B cell (primary cell): ENCODE measurements at regions not wholly inside any gene's neighbourhood (a gene's known extent, or its start where the extent isn't known, plus 50 kb on each side); places are given as distances from the start of the nearest gene placed in this dataset.

Experiments used
- ATAC-seq: fragments of 200-7000 bp; cut with Tn5 transposase; one replicate; pipeline ENCODE4 v1.10.0; 2021; ENCODE audit warnings: low read depth, mild to moderate bottlenecking, moderate number of reproducible peaks, moderate library complexity
- CTCF ChIA-PET: fragments of 350-600 bp; sonication (Branson Sonifier 250); formaldehyde crosslinking; loops from one replicate; lab custom pipeline; 2021; ENCODE audit warnings: antibody characterized with exemption, inconsistent platforms; lab: Charles Lee
- POLR2A ChIA-PET: fragments of 350-600 bp; sonication (Branson Sonifier 250); formaldehyde crosslinking; loops from one replicate; lab custom pipeline; 2021; ENCODE audit warnings: antibody characterized with exemption; lab: Charles Lee
- DNase-seq: peaks from one replicate; pipeline ENCODE4 v3.0.0; 2013
- H2AFZ ChIP-seq: 2 replicates; pipeline ENCODE4 v1.6.1; 2012; ENCODE audit warnings: mild to moderate bottlenecking, low read depth, low read length; ENCODE audit not compliant: insufficient read depth, poor library complexity, severe bottlenecking
- H3K27ac ChIP-seq, 2 donors: 1 replicate in 1 of 2; 2 replicates in 1 of 2; pipeline ENCODE4 v1.5.1; 2012 to 2013; ENCODE audit warnings: low read length in 2 of 2, mild to moderate bottlenecking in 2 of 2, moderate library complexity in 1 of 2
- H3K27me3 ChIP-seq, 4 experiments: fragments of 200-600 bp in 1 of 4; sonication (generic) in 1 of 4; replicated peaks in 1 of 4; 1 replicate in 2 of 4; 2 replicates in 2 of 4; pipeline versions ENCODE4 v1.6.1 to v1.7.0; 2013 to 2016; ENCODE audit warnings: low read length in 3 of 4, mild to moderate bottlenecking in 2 of 4, mixed read lengths in 1 of 4, moderate library complexity in 1 of 4; ENCODE audit not compliant: insufficient read depth in 4 of 4, control insufficient read depth in 3 of 4; ENCODE audit errors: control extremely low read depth in 1 of 4
- H3K36me3 ChIP-seq, 2 experiments: replicated peaks in 1 of 2; 1 replicate in 1 of 2; 2 replicates in 1 of 2; pipeline versions ENCODE4 v1.6.1 to v1.7.1; 2013; ENCODE audit warnings: low read length in 1 of 2; ENCODE audit not compliant: insufficient read depth in 2 of 2, control insufficient read depth in 1 of 2; ENCODE audit errors: control extremely low read depth in 1 of 2, extremely low read depth in 1 of 2
- H3K4me1 ChIP-seq, 2 donors: fragments of 200-600 bp in 1 of 2; sonication (generic) in 1 of 2; 1 replicate in 1 of 2; 2 replicates in 1 of 2; pipeline versions ENCODE4 v1.5.1 to v1.6.1; 2013 to 2017; ENCODE audit warnings: low read length in 2 of 2; ENCODE audit not compliant: control insufficient read depth in 2 of 2, insufficient read depth in 2 of 2
- H3K4me2 ChIP-seq: replicated peaks from 2 replicates; pipeline ENCODE3; 2012; ENCODE audit warnings: mild to moderate bottlenecking, low read depth, low read length; ENCODE audit not compliant: poor library complexity, severe bottlenecking
- H3K4me3 ChIP-seq, 5 experiments: fragments of 200-600 bp in 1 of 5; sonication (generic) in 1 of 5; 1 replicate in 3 of 5; 2 replicates in 2 of 5; pipeline versions ENCODE4 v1.5.1 to v1.7.0; 2011 to 2016; ENCODE audit warnings: low read length in 4 of 5, mild to moderate bottlenecking in 4 of 5, low read depth in 2 of 5, control low read depth in 1 of 5, moderate library complexity in 1 of 5; ENCODE audit not compliant: insufficient read depth in 1 of 5; ENCODE audit errors: control extremely low read depth in 1 of 5, extremely low read depth in 1 of 5
- H3K79me2 ChIP-seq: fragments of 200-600 bp; sonication (generic); one replicate; pipeline ENCODE4 v1.6.0; 2016; ENCODE audit warnings: low read length; ENCODE audit not compliant: control insufficient read depth, insufficient read depth
- H3K9ac ChIP-seq: fragments of 200-600 bp; sonication (generic); 2 replicates; pipeline ENCODE4 v1.6.1; 2017; ENCODE audit warnings: mild to moderate bottlenecking, low read length, moderate library complexity
- H3K9me3 ChIP-seq, 3 donors: one replicate each; pipeline versions ENCODE4 v1.6.1 to v1.7.1; 2013; ENCODE audit warnings: low read length in 2 of 3; ENCODE audit not compliant: control insufficient read depth in 2 of 3, insufficient read depth in 1 of 3; ENCODE audit errors: control extremely low read depth in 1 of 3
- H4K20me1 ChIP-seq: 2 replicates; pipeline ENCODE4 v1.6.0; 2012; ENCODE audit warnings: mild to moderate bottlenecking, low read length; ENCODE audit not compliant: insufficient read depth, control insufficient read depth, poor library complexity, severe bottlenecking
- H3K27ac Mint-ChIP-seq: one replicate; pipeline ENCODE4 v1.8.0; 2021; ENCODE audit warnings: mixed read lengths
- H3K27me3 Mint-ChIP-seq: one replicate; pipeline ENCODE4 v1.8.0; 2021; ENCODE audit warnings: mixed read lengths
- H3K4me1 Mint-ChIP-seq: one replicate; pipeline ENCODE4 v1.8.0; 2021; ENCODE audit warnings: mixed read lengths
- H3K4me3 Mint-ChIP-seq: one replicate; pipeline ENCODE4 v1.8.0; 2021; ENCODE audit warnings: mixed read lengths
- H3K9me3 Mint-ChIP-seq: one replicate; pipeline ENCODE4 v1.8.0; 2022; ENCODE audit warnings: mixed read lengths; ENCODE audit not compliant: insufficient read depth
- EZH2 ChIP-seq: IDR thresholded peaks from 2 replicates; pipeline ENCODE4 v1.6.1; 2012; ENCODE audit warnings: borderline replicate concordance, low read depth, mild to moderate bottlenecking, moderate library complexity, low read length; ENCODE audit not compliant: insufficient read depth, poor library complexity, severe bottlenecking
- WGBS: methylation state at CpG from one replicate; pipeline ENCODE4 v1.1.5; 2013; ENCODE audit warnings: missing lambda C conversion rate; ENCODE audit not compliant: insufficient coverage; 5-methylcytosine and 5-hydroxymethylcytosine counted together
- intact Hi-C: fragments of 100-400 bp; cut with micrococcal nuclease; formaldehyde crosslinking; loops from one replicate; pipeline ENCODE4 v1.10.0; 2022
- TF ChIP-seq, protein P1 (sequence below): fragments of 200-600 bp; IDR thresholded peaks from one replicate; pipeline ENCODE4 v1.8.0; 2022; ENCODE audit warnings: antibody characterized with exemption, mild to moderate bottlenecking

DNA sequence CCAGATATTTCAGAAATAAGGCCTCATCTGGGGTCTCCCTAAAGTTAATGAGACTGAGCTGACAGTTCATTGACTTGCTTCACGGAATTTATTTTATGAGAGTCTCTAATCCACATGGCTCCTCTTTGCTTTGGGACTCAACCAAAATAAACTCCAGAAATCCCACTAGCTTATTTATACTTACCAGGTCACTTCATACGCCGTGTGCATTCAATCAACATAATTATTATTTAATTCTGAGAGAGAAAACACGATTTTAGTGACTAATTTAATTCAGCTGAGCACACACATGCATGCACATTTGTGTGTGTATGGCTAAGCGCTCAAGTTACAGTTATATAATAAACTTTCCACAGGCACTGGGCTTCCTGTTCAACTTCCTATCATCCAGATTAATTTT, 333.4 kb upstream of the CCDC196 start:
- POLR2A ChIA-PET, result no interaction called here
- WGBS, result no CpG with 5 or more reads among the region's 5 CpGs

DNA sequence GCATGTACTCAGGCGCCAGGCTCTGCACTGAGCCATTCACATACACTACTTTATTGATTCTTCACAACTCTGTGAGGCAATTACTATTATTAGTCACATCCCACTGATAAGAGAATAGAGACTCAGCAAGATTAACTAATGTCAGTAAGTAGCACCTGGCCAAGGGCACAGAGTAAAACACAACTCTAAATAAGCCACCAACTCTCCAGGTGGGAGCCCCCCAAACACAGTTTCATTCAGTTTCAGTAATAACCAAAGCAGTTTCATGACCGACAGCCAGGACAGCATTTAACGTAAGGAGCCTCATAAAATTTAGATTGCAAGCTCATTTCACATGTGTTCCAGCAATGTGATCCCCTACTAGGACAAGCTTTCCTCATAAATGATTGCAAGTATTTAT, 323.1 kb upstream of the CCDC196 start:
- H3K27ac Mint-ChIP-seq, result no peak overlapping the region
- no peaks in the 10 kb centered on the region for H3K9me3 Mint-ChIP-seq
- no peak for TF ChIP-seq EZH2
- H3K4me3 ChIP-seq, result no peak overlapping the region
- no peaks in the 10 kb centered on the region for H4K20me1 ChIP-seq
- no peaks in the 10 kb centered on the region for H3K36me3 ChIP-seq
- no peak overlapping the region for H2AFZ ChIP-seq
- CTCF ChIA-PET, result no interaction called here
- H3K4me3 Mint-ChIP-seq, result no peak overlapping the region
- H3K27ac ChIP-seq, result no peak overlapping the region
- H3K4me2 ChIP-seq, result no peak overlapping the region
- no peaks in the 10 kb centered on the region for H3K4me1 ChIP-seq
- no peaks in the 10 kb centered on the region for H3K79me2 ChIP-seq
- H3K27me3 ChIP-seq, result peaks cover 0 to 11% (median 4%) of the 10 kb centered on the region in 4 experiments
- 100% methylated on average over 3 of the region's 3 CpGs for WGBS
- ATAC-seq, result no peak
- H3K27me3 Mint-ChIP-seq, result peaks cover 39% of the 10 kb centered on the region
- H3K9me3 ChIP-seq, result no peaks in the 10 kb centered on the region
- POLR2A ChIA-PET, result no interaction called here
- DNase-seq, result no peak
- H3K4me1 Mint-ChIP-seq, result no peaks in the 10 kb centered on the region
- no peak overlapping the region for H3K9ac ChIP-seq
- intact Hi-C loops, result no loop called here

More for the DNA sequence above, 333.4 kb upstream of the CCDC196 start:
- H4K20me1 ChIP-seq, result no peaks in the 10 kb centered on the region
- H3K27me3 Mint-ChIP-seq, result no peaks in the 10 kb centered on the region
- no peaks in the 10 kb centered on the region for H3K36me3 ChIP-seq
- no peak overlapping the region for H2AFZ ChIP-seq
- no peaks in the 10 kb centered on the region for H3K4me1 ChIP-seq
- TF ChIP-seq, protein P1, sequence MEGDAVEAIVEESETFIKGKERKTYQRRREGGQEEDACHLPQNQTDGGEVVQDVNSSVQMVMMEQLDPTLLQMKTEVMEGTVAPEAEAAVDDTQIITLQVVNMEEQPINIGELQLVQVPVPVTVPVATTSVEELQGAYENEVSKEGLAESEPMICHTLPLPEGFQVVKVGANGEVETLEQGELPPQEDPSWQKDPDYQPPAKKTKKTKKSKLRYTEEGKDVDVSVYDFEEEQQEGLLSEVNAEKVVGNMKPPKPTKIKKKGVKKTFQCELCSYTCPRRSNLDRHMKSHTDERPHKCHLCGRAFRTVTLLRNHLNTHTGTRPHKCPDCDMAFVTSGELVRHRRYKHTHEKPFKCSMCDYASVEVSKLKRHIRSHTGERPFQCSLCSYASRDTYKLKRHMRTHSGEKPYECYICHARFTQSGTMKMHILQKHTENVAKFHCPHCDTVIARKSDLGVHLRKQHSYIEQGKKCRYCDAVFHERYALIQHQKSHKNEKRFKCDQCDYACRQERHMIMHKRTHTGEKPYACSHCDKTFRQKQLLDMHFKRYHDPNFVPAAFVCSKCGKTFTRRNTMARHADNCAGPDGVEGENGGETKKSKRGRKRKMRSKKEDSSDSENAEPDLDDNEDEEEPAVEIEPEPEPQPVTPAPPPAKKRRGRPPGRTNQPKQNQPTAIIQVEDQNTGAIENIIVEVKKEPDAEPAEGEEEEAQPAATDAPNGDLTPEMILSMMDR, result no peak
- TF ChIP-seq EZH2, result no peak
- no peak overlapping the region for H3K4me3 ChIP-seq
- intact Hi-C loops, result no loop called here
- DNase-seq (no peak), ATAC-seq (no peak)
- no peak overlapping the region for H3K4me3 Mint-ChIP-seq
- no peaks in the 10 kb centered on the region for H3K27me3 ChIP-seq
- no peak overlapping the region for H3K27ac Mint-ChIP-seq
- no peaks in the 10 kb centered on the region for H3K79me2 ChIP-seq
- CTCF ChIA-PET, result no interaction called here
- H3K27ac ChIP-seq, result no peak overlapping the region
- no peaks in the 10 kb centered on the region for H3K9me3 ChIP-seq
- H3K9me3 Mint-ChIP-seq, result peaks cover 3% of the 10 kb centered on the region
- no peaks in the 10 kb centered on the region for H3K4me1 Mint-ChIP-seq
- H3K9ac ChIP-seq, result no peak overlapping the region
- H3K4me2 ChIP-seq, result no peak overlapping the region
